COLO668 (cell line): ENCODE measurements at regions not wholly inside any gene's neighbourhood (a gene's known extent, or its start where the extent isn't known, plus 50 kb on each side); places are given as distances from the start of the nearest gene placed in this dataset.
"Not testable (repeated sequence)": the region's sequence is repeated elsewhere in the genome, so short reads cannot be mapped to it uniquely, and the experiment has no call there.

ENCODE experiments used
- DNase-seq: peaks from one replicate; lab custom pipeline; 2025; ENCODE audit not compliant: unreplicated experiment; lab: John Stamatoyannopoulos, UW

- no peak for DNase-seq
Measured at GRCh38 chr2:123596621-123597020, 428.5 kb upstream of the CNTNAP5 start.

- no peak for DNase-seq
Measured at GRCh38 chr2:123597988-123598387, 427.1 kb upstream of the CNTNAP5 start.

GRCh38 chr2:123606631-123607030, 418.5 kb upstream of the CNTNAP5 start:
- DNase-seq: no peak

GRCh38 chr2:123609077-123609476, 416.0 kb upstream of the CNTNAP5 start:
- no peak for DNase-seq

GRCh38 chr2:123614596-123614995, 410.5 kb upstream of the CNTNAP5 start:
- DNase-seq: no peak

GRCh38 chr2:123618642-123619041, 406.4 kb upstream of the CNTNAP5 start:
- DNase-seq: not testable (repeated sequence)

GRCh38 chr2:123624816-123625215, 400.3 kb upstream of the CNTNAP5 start:
- DNase-seq: no peak

GRCh38 chr2:123636232-123636631, 388.9 kb upstream of the CNTNAP5 start:
- no peak for DNase-seq

GRCh38 chr2:123640685-123641335, 384.3 kb upstream of the CNTNAP5 start:
- no peak for DNase-seq

GRCh38 chr2:123644053-123644452, 381.0 kb upstream of the CNTNAP5 start:
- no peak for DNase-seq

GRCh38 chr2:123648016-123648415, 377.1 kb upstream of the CNTNAP5 start:
- DNase-seq: no peak

- DNase-seq: no peak
Measured at GRCh38 chr2:123648956-123649355, 376.1 kb upstream of the CNTNAP5 start.

- DNase-seq: no peak
Measured at GRCh38 chr2:123651151-123651550, 373.9 kb upstream of the CNTNAP5 start.

GRCh38 chr2:123652320-123652719, 372.8 kb upstream of the CNTNAP5 start:
- no peak for DNase-seq

- DNase-seq: no peak
Measured at GRCh38 chr2:123656590-123656989, 368.5 kb upstream of the CNTNAP5 start.

GRCh38 chr2:123659120-123659519, 366.0 kb upstream of the CNTNAP5 start:
- DNase-seq: no peak

- DNase-seq: no peak
Measured at GRCh38 chr2:123670286-123670685, 354.8 kb upstream of the CNTNAP5 start.

GRCh38 chr2:123683797-123684196, 341.3 kb upstream of the CNTNAP5 start:
- not testable (repeated sequence) for DNase-seq

- DNase-seq: no peak
Measured at GRCh38 chr2:123687064-123687463, 338.0 kb upstream of the CNTNAP5 start.

- no peak for DNase-seq
Measured at GRCh38 chr2:123688231-123688940, 336.7 kb upstream of the CNTNAP5 start.

- DNase-seq: no peak
Measured at GRCh38 chr2:123692121-123692520, 333.0 kb upstream of the CNTNAP5 start.

GRCh38 chr2:123693836-123694235, 331.3 kb upstream of the CNTNAP5 start:
- no peak for DNase-seq

GRCh38 chr2:123695426-123695825, 329.7 kb upstream of the CNTNAP5 start:
- DNase-seq: no peak
